OCI-LY7 (cell line): ENCODE measurements at regions not wholly inside any gene's neighbourhood (a gene's known extent, or its start where the extent isn't known, plus 50 kb on each side); places are given as distances from the start of the nearest gene placed in this dataset.

Experiments
- BruUV-seq: library from RNA; stranded (reverse); fragments of 400-500 nt; replicated peaks from 2 replicates; lab custom pipeline; 2021; lab: Mats Ljungman, UMichigan
- CTCF ChIA-PET: fragments of 300-600 bp; sonication (Branson Sonifier 250); formaldehyde crosslinking; loops from one replicate; lab custom pipeline; 2022; ENCODE audit warnings: antibody characterized with exemption; ENCODE audit not compliant: unreplicated experiment; lab: Charles Lee
- POLR2A ChIA-PET: fragments of 300-600 bp; sonication (Branson Sonifier 250); formaldehyde crosslinking; loops from one replicate; lab custom pipeline; 2022; ENCODE audit warnings: antibody characterized with exemption; lab: Charles Lee
- DNase-seq: peaks from one replicate; pipeline ENCODE4 v3.0.0-alpha.2; 2015; ENCODE audit warnings: low spot score
- H2AFZ ChIP-seq: fragments of 200-600 bp; sonication (generic), shearing (Covaris generic); 2 replicates; pipeline ENCODE4 v1.6.1; 2014; ENCODE audit warnings: mild to moderate bottlenecking, antibody characterized with exemption, low read length, moderate library complexity
- H3K27ac ChIP-seq: fragments of 200-600 bp; sonication (generic); 2 replicates; pipeline ENCODE4 v1.5.1; 2014; ENCODE audit warnings: mixed run types, low read depth, mild to moderate bottlenecking, moderate library complexity, low read length, inconsistent platforms; ENCODE audit not compliant: poor library complexity, severe bottlenecking
- H3K36me3 ChIP-seq: fragments of 200-600 bp; sonication (generic); 2 replicates; pipeline ENCODE4 v1.6.1; 2014; ENCODE audit warnings: mild to moderate bottlenecking, antibody characterized with exemption, low read length, moderate library complexity, mixed read lengths; ENCODE audit not compliant: insufficient read depth
- H3K4me1 ChIP-seq: fragments of 200-600 bp; sonication (generic); 2 replicates; pipeline ENCODE4 v1.5.1; 2014; ENCODE audit warnings: mild to moderate bottlenecking, low read length; ENCODE audit not compliant: insufficient read depth, poor library complexity, severe bottlenecking
- H3K4me2 ChIP-seq: fragments of 200-600 bp; sonication (generic); 2 replicates; pipeline ENCODE4 v1.6.1; 2014; ENCODE audit warnings: mild to moderate bottlenecking, low read length
- H3K4me3 ChIP-seq: fragments of 200-600 bp; sonication (generic); 2 replicates; pipeline ENCODE4 v1.5.1; 2014; ENCODE audit warnings: mild to moderate bottlenecking, low read depth, low read length; ENCODE audit not compliant: poor library complexity, severe bottlenecking
- H3K79me2 ChIP-seq: fragments of 200-600 bp; sonication (generic); 2 replicates; pipeline ENCODE4 v1.6.1; 2016; ENCODE audit warnings: low read depth, mild to moderate bottlenecking, low read length, moderate library complexity, mixed read lengths; ENCODE audit not compliant: insufficient read depth
- H3K9me2 ChIP-seq: fragments of 200-600 bp; sonication (generic); 2 replicates; pipeline ENCODE4 v1.6.1; 2016; ENCODE audit warnings: mild to moderate bottlenecking, low read length, mixed read lengths; ENCODE audit not compliant: insufficient read depth
- H3K9me3 ChIP-seq: fragments of 200-600 bp; sonication (generic); 2 replicates; pipeline ENCODE4 v1.6.1; 2014; ENCODE audit warnings: mild to moderate bottlenecking, mixed run types, low read length, mixed read lengths
- H4K20me1 ChIP-seq: fragments of 200-600 bp; sonication (generic); 2 replicates; pipeline ENCODE4 v1.6.1; 2014; ENCODE audit warnings: mild to moderate bottlenecking, antibody characterized with exemption, low read length, moderate library complexity, mixed read lengths; ENCODE audit not compliant: insufficient read depth
- CTCF ChIP-seq: fragments of 200-600 bp; sonication (generic); conservative IDR thresholded peaks from 2 replicates; pipeline ENCODE4 v1.5.1; 2014; ENCODE audit warnings: mild to moderate bottlenecking, antibody characterized with exemption, low read length, moderate library complexity, mixed read lengths
- EZH2phosphoT487 ChIP-seq: fragments of 200-600 bp; sonication (generic); IDR thresholded peaks from 2 replicates; pipeline ENCODE4 v1.6.1; 2018; ENCODE audit warnings: low read depth, borderline replicate concordance, mild to moderate bottlenecking, mixed run types, antibody characterized with exemption, low read length, moderate library complexity, mixed read lengths
- intact Hi-C: fragments of 100-400 bp; cut with micrococcal nuclease; formaldehyde crosslinking; loops from one replicate; pipeline ENCODE4 v1.10.0; 2022; ENCODE audit not compliant: unreplicated experiment

- no TSS peak for BruUV-seq
- Histone ChIP-seq H3K9me2 (no peaks in the 10 kb centered on the region), H3K4me2 (no peak overlapping the region), H2AFZ (no peak overlapping the region), H3K4me3 (no peak overlapping the region), H3K9me3 (no peaks in the 10 kb centered on the region), H3K4me1 (no peaks in the 10 kb centered on the region), H3K79me2 (no peaks in the 10 kb centered on the region), H3K36me3 (no peaks in the 10 kb centered on the region), H3K27ac (no peak overlapping the region), H4K20me1 (no peaks in the 10 kb centered on the region)
- DNase-seq, result no peak
- ChIA-PET CTCF (no interaction called here), POLR2A (no interaction called here)
- intact Hi-C loops, result no loop called here
- no peak for TF ChIP-seq CTCF
- no peak for TF ChIP-seq EZH2phosphoT487
Measured at GRCh38 chr17:79501910-79502309, 108.9 kb downstream of the RBFOX3 start.

GRCh38 chr17:79500745-79501618 is 109.9 kb downstream of the RBFOX3 start:
- Histone ChIP-seq H3K4me3 (no peak overlapping the region), H3K9me2 (no peaks in the 10 kb centered on the region), H3K4me2 (no peak overlapping the region), H3K79me2 (no peaks in the 10 kb centered on the region), H2AFZ (no peak overlapping the region), H3K9me3 (no peaks in the 10 kb centered on the region), H3K36me3 (no peaks in the 10 kb centered on the region), H3K27ac (no peak overlapping the region), H4K20me1 (no peaks in the 10 kb centered on the region), H3K4me1 (no peaks in the 10 kb centered on the region)
- TF ChIP-seq CTCF (no peak), EZH2phosphoT487 (no peak)
- ChIA-PET CTCF (no interaction called here), POLR2A (interaction anchor here (0.7 kb wide), 1 partner anchor 856 kb away, joined by 4 read pairs; no protein-coding TSS in a partner anchor)
- DNase-seq, result no peak
- no TSS peak for BruUV-seq
- intact Hi-C loops, result no loop called here

- POLR2A ChIA-PET, result no interaction called here
Measured at GRCh38 chr17:79498854-79499253, 112.0 kb downstream of the RBFOX3 start.

More at GRCh38 chr17:79498854-79499253, 112.0 kb downstream of the RBFOX3 start:
- Histone ChIP-seq H3K9me2 (no peaks in the 10 kb centered on the region), H3K4me2 (no peak overlapping the region), H3K4me3 (no peak overlapping the region), H2AFZ (no peak overlapping the region), H3K27ac (no peak overlapping the region), H3K36me3 (no peaks in the 10 kb centered on the region), H3K79me2 (no peaks in the 10 kb centered on the region), H4K20me1 (no peaks in the 10 kb centered on the region), H3K9me3 (no peaks in the 10 kb centered on the region), H3K4me1 (no peaks in the 10 kb centered on the region)
- DNase-seq, result no peak
- BruUV-seq, result no TSS peak
- CTCF ChIA-PET, result no interaction called here
- TF ChIP-seq CTCF (no peak), EZH2phosphoT487 (no peak)
- intact Hi-C loops, result no loop called here
